GM13977 (cell line): ENCODE measurements at regions not wholly inside any gene's neighbourhood (a gene's known extent, or its start where the extent isn't known, plus 50 kb on each side); places are given as distances from the start of the nearest gene placed in this dataset.

ENCODE experiments used
- DNase-seq: peaks from one replicate; pipeline ENCODE4 v3.0.0; 2012; ENCODE audit warnings: low spot score
- in situ Hi-C: fragments of 300-500 bp; cut with MboI; formaldehyde crosslinking; loops from one replicate; pipeline ENCODE4 v1.12.0; 2022; ENCODE audit warnings: low sequenced_read_pairs, low pct_unique_long_range_greater_than_20kb, mixed read lengths, inconsistent platforms; ENCODE audit not compliant: unreplicated experiment
- TF ChIP-seq, protein P1 (sequence below): IDR thresholded peaks from 2 replicates; pipeline ENCODE4 v1.5.1; 2012; ENCODE audit warnings: mild to moderate bottlenecking, control low read depth; ENCODE audit not compliant: insufficient read depth; ENCODE audit errors: extremely low read depth, missing control alignments

GRCh38 chr20:12040261-12040660 lies 122.6 kb downstream of the BTBD3 start:
- TF ChIP-seq, protein P1, sequence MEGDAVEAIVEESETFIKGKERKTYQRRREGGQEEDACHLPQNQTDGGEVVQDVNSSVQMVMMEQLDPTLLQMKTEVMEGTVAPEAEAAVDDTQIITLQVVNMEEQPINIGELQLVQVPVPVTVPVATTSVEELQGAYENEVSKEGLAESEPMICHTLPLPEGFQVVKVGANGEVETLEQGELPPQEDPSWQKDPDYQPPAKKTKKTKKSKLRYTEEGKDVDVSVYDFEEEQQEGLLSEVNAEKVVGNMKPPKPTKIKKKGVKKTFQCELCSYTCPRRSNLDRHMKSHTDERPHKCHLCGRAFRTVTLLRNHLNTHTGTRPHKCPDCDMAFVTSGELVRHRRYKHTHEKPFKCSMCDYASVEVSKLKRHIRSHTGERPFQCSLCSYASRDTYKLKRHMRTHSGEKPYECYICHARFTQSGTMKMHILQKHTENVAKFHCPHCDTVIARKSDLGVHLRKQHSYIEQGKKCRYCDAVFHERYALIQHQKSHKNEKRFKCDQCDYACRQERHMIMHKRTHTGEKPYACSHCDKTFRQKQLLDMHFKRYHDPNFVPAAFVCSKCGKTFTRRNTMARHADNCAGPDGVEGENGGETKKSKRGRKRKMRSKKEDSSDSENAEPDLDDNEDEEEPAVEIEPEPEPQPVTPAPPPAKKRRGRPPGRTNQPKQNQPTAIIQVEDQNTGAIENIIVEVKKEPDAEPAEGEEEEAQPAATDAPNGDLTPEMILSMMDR, result no peak
- in situ Hi-C loops, result no loop called here

GRCh38 chr20:12044969-12045368 lies 127.3 kb downstream of the BTBD3 start:
- in situ Hi-C loops, result no loop called here
- DNase-seq, result no peak
- TF ChIP-seq, protein P1, result no peak

More at GRCh38 chr20:12040261-12040660, 122.6 kb downstream of the BTBD3 start:
- no peak for DNase-seq

DNA sequence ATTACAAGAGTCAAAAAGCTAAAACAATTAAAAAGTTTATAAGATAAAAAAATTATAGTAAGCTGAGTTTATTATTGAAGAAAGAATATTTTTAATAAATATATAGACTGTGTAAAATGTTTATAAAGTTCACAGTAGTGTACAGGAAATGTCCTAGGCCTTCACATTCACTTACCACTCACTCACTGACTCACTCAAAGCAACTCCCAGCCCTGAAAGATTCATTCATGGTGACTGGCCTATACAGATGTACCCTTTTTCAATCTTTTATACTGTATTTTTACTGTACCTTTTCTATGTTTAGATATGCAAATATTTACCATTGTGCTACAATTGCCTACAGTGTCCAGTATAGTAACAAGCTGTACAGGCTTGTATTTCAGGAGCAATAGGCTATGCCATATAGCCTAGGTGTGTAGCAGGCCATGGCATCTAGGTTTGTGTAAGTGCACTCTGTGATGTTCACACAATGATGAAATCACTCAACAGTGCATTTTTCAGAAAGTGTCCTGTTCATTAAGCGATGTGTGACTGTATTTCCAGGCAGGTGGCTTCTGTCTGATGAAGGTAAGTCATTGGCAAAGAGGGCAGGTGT lies 130.2 kb downstream of the BTBD3 start:
- in situ Hi-C loops, result no loop called here
- TF ChIP-seq, protein P1, result no peak
- DNase-seq, result no peak

GRCh38 chr20:12049125-12049524 lies 131.4 kb downstream of the BTBD3 start:
- in situ Hi-C loops, result no loop called here
- TF ChIP-seq, protein P1, result no peak
- DNase-seq, result no peak

GRCh38 chr20:12051206-12052163 lies 133.8 kb downstream of the BTBD3 start:
- in situ Hi-C loops, result no loop called here
- TF ChIP-seq, protein P1, result no peak
- DNase-seq, result no peak

- no peak for DNase-seq
- in situ Hi-C loops, result no loop called here
These were observed 135.7 kb downstream of the BTBD3 start for GRCh38 chr20:12053353-12053752.

More at GRCh38 chr20:12053353-12053752, 135.7 kb downstream of the BTBD3 start:
- TF ChIP-seq, protein P1, result no peak
